GM12878 (cell line): ENCODE measurements at regions not wholly inside any gene's neighbourhood (a gene's known extent, or its start where the extent isn't known, plus 50 kb on each side); places are given as distances from the start of the nearest gene placed in this dataset.

ENCODE experiments used
- CBX3 ChIP-seq: fragments of 200-600 bp; sonication (generic); IDR thresholded peaks from 2 replicates; pipeline ENCODE4 v1.6.1; 2016; ENCODE audit warnings: low read depth, borderline replicate concordance
- CEBPZ ChIP-seq: fragments of 150-350 bp; IDR thresholded peaks from 2 replicates; pipeline ENCODE4 v1.6.1; 2016; ENCODE audit warnings: low read depth, low read length
- EP300 ChIP-seq, 2 experiments: fragments of 150-350 bp in 1 of 2; IDR thresholded peaks; 2 replicates each; pipeline ENCODE4 v1.6.1; 2011 to 2012; ENCODE audit warnings: low read depth in 2 of 2, low read length in 2 of 2, borderline replicate concordance in 1 of 2, improper control_type of control experiment in 1 of 2, inconsistent platforms in 1 of 2; ENCODE audit not compliant: control insufficient read depth in 1 of 2
- IRF4 ChIP-seq: IDR thresholded peaks from 2 replicates; pipeline ENCODE4 v1.6.1; 2011; ENCODE audit warnings: low read depth, low read length
- JUND ChIP-seq: IDR thresholded peaks from 2 replicates; pipeline ENCODE4 v1.6.1; 2012; ENCODE audit warnings: low read depth, mild to moderate bottlenecking, low read length, improper control_type of control experiment, moderate library complexity
- NBN ChIP-seq: fragments of 450-650 bp; IDR thresholded peaks from 2 replicates; pipeline ENCODE4 v1.6.1; 2016
- RAD21 ChIP-seq: IDR thresholded peaks from 2 replicates; pipeline ENCODE4 v1.6.1; 2011; ENCODE audit warnings: mild to moderate bottlenecking, low read depth, low read length, moderate library complexity; ENCODE audit not compliant: insufficient read depth
- RAD51 ChIP-seq: fragments of 450-650 bp; IDR thresholded peaks from 2 replicates; pipeline ENCODE4 v1.6.1; 2016; ENCODE audit warnings: moderate library complexity, mild to moderate bottlenecking, inconsistent platforms
- REST ChIP-seq: IDR thresholded peaks from 2 replicates; pipeline ENCODE4 v1.6.1; 2012; ENCODE audit warnings: mild to moderate bottlenecking, low read depth, low read length
- SIX5 ChIP-seq: IDR thresholded peaks from 2 replicates; pipeline ENCODE4 v1.6.1; 2011; ENCODE audit warnings: mild to moderate bottlenecking, low read depth, low read length, moderate library complexity; ENCODE audit not compliant: severe bottlenecking
- SMAD5 ChIP-seq: IDR thresholded peaks from 2 replicates; pipeline ENCODE4 v1.6.1; 2016; ENCODE audit warnings: antibody characterized with exemption, low read depth
- TCF12 ChIP-seq: IDR thresholded peaks from 2 replicates; pipeline ENCODE4 v1.6.1; 2011; ENCODE audit warnings: low read depth, mild to moderate bottlenecking, low read length
- YY1 ChIP-seq: IDR thresholded peaks from 2 replicates; pipeline ENCODE4 v1.6.1; 2011; ENCODE audit warnings: low read depth, mild to moderate bottlenecking, low read length
- ZZZ3 ChIP-seq: IDR thresholded peaks from 2 replicates; pipeline ENCODE4 v1.6.1; 2011; ENCODE audit warnings: low read depth; ENCODE audit not compliant: control insufficient read depth, insufficient read length

GRCh38 chr14:26925876-26926584 lies 328.2 kb upstream of the NOVA1 start:
- TF ChIP-seq NBN (no peak), SIX5 (no peak), REST (no peak), ZZZ3 (no peak), RAD51 (no peak), RAD21 (no peak), CBX3 (no peak), CEBPZ (no peak), IRF4 (no peak), SMAD5 (no peak), YY1 (no peak), JUND (no peak), TCF12 (no peak), EP300 (IDR thresholded peaks at IDR 0.05; ENCODE audit: borderline replicate concordance in 1 of 2, control insufficient read depth in 1 of 2, low read depth in 2 of 2, low read length in 2 of 2) (no peak)
